Right ventricle myocardium superior (tissue), 1 donor: ENCODE measurements at regions not wholly inside any gene's neighbourhood (a gene's known extent, or its start where the extent isn't known, plus 50 kb on each side); places are given as distances from the start of the nearest gene placed in this dataset.
A peak's percentile ranks its signal among the peaks of the same experiment; 100 is the strongest.
"Not testable (repeated sequence)": the region's sequence is repeated elsewhere in the genome, so short reads cannot be mapped to it uniquely, and the experiment has no call there.

Experiments
- ATAC-seq: fragments of 200-7000 bp; cut with Tn5 transposase; one replicate; pipeline ENCODE4 v1.9.1; 2020; ENCODE audit warnings: mild to moderate bottlenecking; ENCODE audit not compliant: poor library complexity
- DNase-seq: peaks from one replicate; pipeline ENCODE4 v3.0.0-alpha.2; 2020
- intact Hi-C: fragments of 100-400 bp; cut with DNase I; formaldehyde crosslinking; loops from one replicate; pipeline ENCODE4 v1.11.2; 2022
- donor health status: DM: no; HTN: yes; CAD: no; lungs with severe emphysema.

DNA sequence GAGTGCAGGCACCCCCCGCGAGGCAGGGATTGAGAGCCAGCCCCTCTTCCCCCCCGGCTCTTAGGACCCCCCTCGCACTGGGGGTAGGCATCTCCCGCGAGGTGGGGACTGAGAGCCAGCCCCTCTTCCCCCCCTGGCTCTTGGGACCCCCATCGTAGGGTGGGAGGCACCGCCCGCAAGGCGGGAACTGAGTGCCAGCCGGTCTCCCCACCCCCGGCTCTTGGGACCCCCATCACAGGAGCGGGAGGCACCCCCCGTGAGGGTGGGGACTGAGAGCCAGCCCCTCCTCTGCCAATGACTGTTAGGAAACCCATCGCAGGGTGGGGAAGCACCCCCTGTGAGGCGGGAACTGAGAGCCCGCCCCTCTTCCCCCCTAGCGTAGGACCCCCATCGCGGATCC is 363.4 kb upstream of the SPRY2 start:
- no peak for DNase-seq
- ATAC-seq: no peak
- intact Hi-C loops: no loop called here

DNA sequence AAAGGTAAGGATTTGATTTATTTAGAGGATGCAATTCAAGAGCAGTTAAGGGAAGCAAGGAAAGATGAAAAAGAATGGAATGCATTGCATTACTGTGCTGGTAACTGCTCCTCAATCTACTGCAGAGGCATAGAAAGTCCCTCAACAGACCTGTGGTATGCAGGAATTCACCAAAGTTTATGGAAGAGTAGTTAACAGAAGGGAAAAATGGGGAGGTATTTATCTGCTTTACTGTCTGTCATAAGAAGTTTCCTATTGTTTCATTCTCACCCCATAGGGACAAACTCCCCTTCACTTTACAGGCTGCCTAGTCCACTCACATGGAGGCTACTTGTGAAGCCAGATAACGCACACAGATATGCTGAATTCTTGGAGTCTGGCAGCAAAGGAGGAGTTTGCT is 354.9 kb upstream of the SPRY2 start:
- DNase-seq: no peak
- no peak for ATAC-seq
- intact Hi-C loops: no loop called here

GRCh38 chr13:80691814-80692213 is 350.9 kb upstream of the SPRY2 start:
- ATAC-seq, DNase-seq, intact Hi-C loops: not testable (repeated sequence)

- intact Hi-C loops: no loop called here
- DNase-seq (no peak), ATAC-seq (no peak)
Observed at GRCh38 chr13:80690208-80690607, 349.3 kb upstream of the SPRY2 start.

DNA sequence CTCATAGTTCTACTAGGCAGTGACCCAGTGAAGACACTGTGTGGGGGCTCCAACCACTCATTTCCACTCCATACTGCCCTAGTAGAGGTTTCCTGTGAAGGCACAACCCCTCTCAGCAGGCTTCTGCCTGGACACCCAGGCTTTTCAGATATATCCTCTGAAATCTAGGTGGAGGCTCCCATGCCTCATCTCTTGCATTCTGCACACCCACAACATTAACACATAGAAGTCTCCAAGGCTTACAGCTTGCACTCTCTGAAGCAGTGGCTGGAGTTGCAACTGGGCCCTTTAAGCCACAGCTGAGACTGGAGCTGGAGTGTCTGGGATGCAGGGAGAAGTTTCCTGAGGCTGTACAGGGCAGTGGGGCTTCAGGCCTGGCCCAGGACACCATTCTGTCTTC is 347.7 kb upstream of the SPRY2 start:
- ATAC-seq (no peak), DNase-seq (no peak)
- intact Hi-C loops: no loop called here

- intact Hi-C loops: no loop called here
- DNase-seq (no peak), ATAC-seq (no peak)
Observed at GRCh38 chr13:80685942-80686341, 345.0 kb upstream of the SPRY2 start.

- DNase-seq (no peak), ATAC-seq (peak; percentile 25)
- intact Hi-C loops: no loop called here
Observed at GRCh38 chr13:80684217-80684991, 343.5 kb upstream of the SPRY2 start.

DNA sequence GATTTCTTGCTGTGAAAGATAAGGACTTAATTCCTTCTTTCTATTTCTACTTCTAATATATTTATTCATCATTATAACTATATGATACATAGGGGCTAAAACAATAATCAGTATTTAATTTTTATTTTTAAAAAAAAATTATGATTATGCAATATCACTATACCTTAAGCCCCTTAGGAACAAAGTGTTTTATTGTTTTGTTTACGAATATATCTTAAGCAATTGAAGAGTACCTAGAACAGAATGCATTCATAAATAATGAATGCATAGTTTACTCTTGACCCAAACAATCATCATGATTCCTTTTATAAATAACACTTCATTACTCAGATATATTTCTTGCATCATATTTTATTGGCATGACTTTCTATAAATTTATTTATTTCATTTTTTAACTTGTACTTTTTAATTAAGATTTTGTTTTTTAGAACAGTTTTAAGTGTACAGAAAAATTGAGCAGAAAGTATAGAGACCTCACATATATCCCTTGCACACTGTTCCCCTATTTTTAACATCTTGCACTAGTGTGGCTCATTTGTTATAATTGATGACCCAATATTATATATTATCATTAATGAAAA is 339.9 kb upstream of the SPRY2 start:
- intact Hi-C loops: no loop called here
- ATAC-seq (no peak), DNase-seq (no peak)

DNA sequence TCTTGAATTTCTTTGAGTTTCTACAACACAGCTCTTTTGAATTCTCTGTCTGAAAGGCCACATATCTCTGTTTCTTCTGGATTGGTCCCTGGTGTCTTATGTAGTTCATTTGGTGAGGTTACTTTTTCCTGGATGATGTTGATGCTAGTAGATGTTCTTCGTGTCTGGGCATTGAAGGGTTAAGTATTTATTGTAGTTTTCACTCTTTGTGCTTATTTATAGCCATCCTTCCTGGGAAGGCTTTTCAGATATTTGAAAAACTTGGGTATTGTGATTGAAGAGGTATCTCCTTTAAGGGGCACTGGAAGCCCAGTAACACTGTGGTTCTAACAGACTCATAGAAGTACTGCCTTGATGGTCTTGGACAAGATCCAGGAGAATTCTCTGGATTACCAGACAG is 338.5 kb upstream of the SPRY2 start:
- DNase-seq (no peak), ATAC-seq (no peak)
- intact Hi-C loops: no loop called here

DNA sequence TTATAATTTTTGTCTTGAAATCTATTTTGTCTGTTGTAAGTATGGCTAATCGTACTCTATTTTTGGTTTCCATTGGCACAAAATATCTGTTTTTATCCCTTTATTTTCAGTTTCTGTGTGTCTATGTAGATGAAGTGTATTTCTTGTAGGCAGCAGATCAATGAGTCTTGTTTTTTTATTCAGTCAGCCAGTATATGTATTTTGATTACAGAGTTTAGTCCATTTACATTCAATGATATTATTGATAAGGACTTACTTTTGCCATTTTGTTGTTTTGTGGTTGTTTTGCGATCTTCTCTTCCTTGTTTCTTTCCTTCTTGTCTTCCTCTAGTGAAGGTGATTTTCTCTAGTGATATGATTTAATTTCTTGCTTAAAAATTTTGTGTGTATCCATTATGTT is 336.3 kb upstream of the SPRY2 start:
- intact Hi-C loops: no loop called here
- ATAC-seq (no peak), DNase-seq (no peak)

GRCh38 chr13:80675442-80675841 is 334.5 kb upstream of the SPRY2 start:
- ATAC-seq, DNase-seq, intact Hi-C loops: not testable (repeated sequence)

DNA sequence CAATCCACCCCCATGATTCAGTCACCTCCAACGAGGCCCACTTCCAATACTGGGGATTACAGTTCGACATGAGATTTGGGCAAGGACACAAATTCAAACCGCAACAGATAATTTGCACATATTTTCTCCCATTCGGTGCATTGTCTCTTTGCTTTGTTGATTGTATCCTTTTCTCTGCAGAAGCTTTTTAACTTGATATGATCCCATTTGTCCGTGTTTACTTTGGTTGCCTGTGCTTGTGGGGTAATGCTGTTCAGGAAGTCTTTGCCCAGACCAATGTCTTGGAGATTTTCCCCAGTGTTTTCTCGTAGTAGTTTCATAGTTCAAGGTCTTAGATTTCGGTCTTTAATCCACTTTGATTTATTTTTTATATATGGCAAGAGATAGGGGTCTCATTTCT is 330.8 kb upstream of the SPRY2 start:
- DNase-seq (no peak), ATAC-seq (no peak)
- intact Hi-C loops: no loop called here

- intact Hi-C loops: no loop called here
Observed at GRCh38 chr13:80669112-80669511, 328.2 kb upstream of the SPRY2 start.

GRCh38 chr13:80668452-80668851 is 327.5 kb upstream of the SPRY2 start:
- no peak for ATAC-seq
- intact Hi-C loops: no loop called here
- DNase-seq: no peak

More at GRCh38 chr13:80669112-80669511, 328.2 kb upstream of the SPRY2 start:
- DNase-seq (no peak), ATAC-seq (peak; percentile 22)

DNA sequence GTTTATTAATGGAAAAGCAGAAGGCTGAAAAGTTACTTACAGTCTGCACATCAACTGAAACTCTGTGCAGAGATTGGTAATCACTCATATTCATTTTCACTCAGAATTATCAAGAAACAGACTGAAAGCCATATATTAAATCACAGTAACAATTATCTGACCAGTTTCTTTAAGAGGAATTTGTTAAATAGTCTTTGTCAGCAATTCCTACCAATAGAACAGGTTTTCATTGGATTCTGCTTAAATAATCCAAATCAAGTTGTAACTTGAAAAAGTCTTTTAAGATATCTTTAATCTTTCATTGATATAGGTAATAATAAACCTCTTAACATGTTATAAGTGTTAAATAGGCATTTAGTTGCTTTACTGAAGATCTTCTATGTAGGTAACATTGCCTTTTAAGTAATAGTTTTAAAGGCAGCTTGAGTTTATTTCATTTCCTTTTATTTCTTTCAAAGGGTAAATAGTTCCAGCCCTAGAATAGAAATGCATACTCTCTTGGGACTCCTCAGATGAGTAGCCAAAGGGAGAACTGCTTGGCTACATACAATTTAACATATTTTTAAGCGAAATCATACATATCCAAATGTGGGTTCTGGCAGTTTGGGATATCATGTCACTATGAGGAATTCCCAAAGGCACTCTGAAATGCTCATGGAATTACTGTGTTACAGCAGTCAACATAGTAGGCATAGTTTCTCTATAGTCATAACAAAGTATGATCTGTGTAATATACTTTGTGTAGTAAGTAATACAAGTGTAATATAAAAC is 326.0 kb upstream of the SPRY2 start:
- intact Hi-C loops: no loop called here
- no peak for DNase-seq

GRCh38 chr13:80665792-80666333 is 324.9 kb upstream of the SPRY2 start:
- intact Hi-C loops: no loop called here
- no peak for ATAC-seq
- no peak for DNase-seq

More for the DNA sequence above, 326.0 kb upstream of the SPRY2 start:
- no peak for ATAC-seq

DNA sequence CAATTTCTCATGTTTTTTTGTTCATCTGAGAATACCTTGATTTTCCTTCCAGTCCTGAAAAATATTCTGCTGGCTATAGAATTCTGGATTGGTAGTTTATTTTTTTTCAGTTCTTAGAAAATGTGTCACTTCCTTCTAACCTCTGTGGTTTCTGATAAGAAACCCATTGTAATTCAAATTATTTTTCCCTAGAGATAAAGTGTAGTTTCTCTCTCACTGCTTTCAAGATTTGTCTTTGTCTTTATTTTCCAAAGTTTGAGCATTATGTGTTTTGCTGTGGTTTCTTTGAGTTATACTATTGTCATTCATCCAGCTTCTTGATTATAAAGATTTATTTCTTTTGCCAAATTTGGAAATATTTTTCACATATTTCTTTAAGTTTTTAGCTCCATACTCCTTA is 324.0 kb upstream of the SPRY2 start:
- ATAC-seq: no peak
- no peak for DNase-seq
- intact Hi-C loops: no loop called here

GRCh38 chr13:80663788-80664187 is 322.9 kb upstream of the SPRY2 start:
- ATAC-seq (no peak), DNase-seq (no peak)
- intact Hi-C loops: no loop called here

DNA sequence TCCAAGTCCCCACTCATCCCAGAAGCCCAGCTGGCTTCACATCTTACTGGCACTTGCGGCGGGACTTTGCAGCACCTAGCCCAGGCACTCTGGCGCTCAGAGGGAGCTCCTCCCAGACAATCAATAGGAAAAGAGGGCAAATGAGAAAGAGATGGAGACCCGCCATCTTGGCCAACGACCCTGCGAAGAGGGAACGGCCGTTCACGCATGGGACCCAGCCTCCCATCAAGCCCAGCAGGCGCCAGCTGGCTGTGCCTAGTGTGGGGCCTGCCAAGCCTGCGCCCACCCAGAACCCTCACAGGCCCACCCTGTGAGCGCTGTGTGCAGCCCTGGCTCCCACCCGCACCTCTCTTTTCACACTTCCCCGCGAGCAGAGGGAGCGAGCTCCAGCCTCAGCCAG is 317.8 kb upstream of the SPRY2 start:
- DNase-seq (no peak), ATAC-seq (no peak)
- intact Hi-C loops: no loop called here

DNA sequence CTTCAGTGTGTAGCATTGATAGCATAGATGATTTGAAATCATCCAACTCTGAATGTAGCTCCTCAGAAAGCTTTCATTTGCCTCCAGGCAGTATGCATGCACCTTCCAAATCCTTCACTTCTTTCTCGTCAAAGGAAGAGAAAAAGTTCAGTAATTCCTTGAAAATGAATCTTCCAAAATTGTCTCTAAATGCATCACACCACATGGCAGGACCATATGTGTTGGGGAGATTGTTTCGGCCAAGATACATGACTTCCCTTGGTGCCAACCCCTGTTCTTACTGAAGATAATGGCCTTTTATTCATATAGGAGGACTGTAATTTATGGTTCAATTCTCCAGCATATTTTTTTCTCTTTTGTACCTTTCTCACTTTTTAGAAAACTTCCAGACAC is 315.6 kb upstream of the SPRY2 start:
- intact Hi-C loops: no loop called here
- DNase-seq: no peak
- ATAC-seq: no peak
